Middle frontal gyrus (tissue), 1 donor: ENCODE measurements at regions not wholly inside any gene's neighbourhood (a gene's known extent, or its start where the extent isn't known, plus 50 kb on each side); places are given as distances from the start of the nearest gene placed in this dataset.

Source experiments
- DNase-seq: peaks from one replicate; pipeline ENCODE4 v3.0.0-alpha.2; 2015; ENCODE audit warnings: low spot score; ENCODE audit errors: extremely low spot score

DNA sequence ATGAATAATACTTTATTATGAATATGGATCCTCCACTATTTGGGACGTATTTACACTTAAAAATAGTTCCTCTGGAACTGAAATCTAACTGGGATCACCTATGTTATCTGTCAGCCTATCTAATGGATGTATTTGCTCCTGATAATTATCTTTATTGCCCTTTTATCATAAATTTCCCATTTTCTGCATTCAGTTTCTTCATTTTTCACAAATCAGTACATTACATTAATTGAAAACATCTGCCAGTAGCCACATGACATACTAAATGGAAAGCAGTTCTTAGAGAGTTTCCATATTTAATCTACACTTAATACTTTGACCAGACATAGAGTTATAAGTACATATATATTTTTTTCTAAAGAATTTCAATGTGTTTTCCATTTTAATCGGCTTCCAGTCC is 888.8 kb downstream of the SLITRK6 start:
- DNase-seq: no peak

DNA sequence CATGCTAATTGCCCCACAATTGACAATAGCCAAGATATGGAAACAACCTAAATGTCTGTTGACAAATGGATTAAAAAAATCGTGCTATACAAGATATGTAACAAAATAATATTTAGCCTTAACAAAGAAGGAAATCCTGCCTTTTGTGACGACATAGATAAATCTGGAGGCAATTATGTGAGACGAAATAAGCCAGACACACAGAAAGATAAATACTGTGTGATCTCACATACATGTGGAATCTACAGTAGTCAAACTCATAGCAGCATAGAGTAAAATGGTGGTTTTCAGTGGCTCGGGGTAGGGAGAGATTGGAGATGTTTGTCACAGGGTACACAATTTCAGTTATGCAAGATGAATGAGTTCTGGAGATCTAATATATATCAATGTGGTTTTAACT is 895.8 kb downstream of the SLITRK6 start:
- no peak for DNase-seq

DNA sequence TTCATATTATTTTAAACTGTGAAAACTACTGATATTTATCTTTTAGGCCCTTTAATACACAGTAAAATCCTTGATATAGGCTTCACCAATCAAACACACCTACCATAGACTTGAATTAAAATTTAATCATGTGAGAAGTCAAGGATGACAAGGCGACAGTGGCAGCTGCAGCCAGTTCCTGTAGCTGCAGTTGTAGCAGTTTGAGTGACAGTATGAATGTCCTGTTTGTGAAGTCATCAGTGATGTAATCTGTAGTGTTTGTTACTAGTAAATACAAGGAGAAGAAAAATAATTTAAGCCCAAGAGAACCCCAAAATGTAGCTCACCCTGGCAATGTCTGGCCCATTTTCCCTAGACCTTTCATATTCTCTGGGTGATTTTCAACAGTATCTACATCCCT is 897.0 kb downstream of the SLITRK6 start:
- no peak for DNase-seq

DNA sequence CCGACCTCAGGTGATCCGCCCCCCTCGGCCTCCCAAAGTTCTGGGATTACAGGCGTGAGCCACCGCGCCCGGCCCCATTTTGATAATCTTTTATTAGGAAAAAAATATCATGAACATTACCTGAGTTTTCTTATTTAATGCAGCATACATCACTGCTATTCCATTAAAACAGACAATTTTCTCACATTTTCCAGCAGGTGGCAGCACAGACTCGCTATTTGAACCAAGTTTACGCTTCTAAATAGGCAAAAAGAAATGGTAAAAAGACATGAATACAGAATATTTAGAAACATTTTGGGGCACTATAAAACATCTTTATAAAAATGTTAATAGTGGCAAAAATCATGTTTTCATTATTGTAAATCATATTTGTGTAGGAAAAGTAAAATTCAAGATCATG is 903.1 kb downstream of the SLITRK6 start:
- DNase-seq: peak; percentile 52

DNA sequence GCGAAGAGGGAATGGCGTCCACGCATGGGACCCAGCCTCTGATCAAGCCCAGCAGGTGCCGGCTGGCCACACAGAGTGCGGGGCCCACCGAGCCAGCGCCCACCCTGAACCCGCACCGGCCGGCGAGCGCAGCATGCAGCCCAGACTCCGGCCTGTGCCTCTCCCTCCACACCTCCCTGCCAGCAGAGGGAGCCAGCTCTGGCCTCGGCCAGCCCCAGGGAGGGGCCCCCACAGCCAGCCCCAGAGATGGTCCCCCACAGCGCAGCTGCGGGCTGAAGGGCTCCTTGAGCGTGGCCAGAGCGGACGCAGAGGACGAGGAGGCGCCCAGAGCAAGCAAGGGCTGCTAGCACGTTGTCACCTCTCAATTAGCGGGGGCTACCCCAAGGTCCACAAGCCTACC is 904.5 kb downstream of the SLITRK6 start:
- DNase-seq: no peak

DNA sequence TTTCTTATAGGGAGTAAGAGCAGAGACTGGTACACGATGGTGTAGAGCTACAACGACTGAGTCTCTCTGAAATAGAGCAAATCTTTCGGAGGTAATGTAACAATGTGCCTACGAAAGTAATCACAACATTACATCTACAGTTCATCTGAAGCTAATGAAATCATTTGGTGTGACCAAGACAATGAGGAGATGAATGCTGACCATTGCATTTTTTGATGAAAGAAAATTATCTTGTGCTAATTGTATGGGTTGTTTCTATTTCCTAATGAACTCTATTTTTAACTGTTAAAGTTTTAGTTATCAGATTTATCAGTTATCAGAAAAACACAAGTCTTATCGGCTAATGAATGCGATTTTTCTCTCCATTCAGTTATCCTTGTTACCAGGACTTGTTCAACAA is 913.4 kb downstream of the SLITRK6 start:
- DNase-seq: no peak

DNA sequence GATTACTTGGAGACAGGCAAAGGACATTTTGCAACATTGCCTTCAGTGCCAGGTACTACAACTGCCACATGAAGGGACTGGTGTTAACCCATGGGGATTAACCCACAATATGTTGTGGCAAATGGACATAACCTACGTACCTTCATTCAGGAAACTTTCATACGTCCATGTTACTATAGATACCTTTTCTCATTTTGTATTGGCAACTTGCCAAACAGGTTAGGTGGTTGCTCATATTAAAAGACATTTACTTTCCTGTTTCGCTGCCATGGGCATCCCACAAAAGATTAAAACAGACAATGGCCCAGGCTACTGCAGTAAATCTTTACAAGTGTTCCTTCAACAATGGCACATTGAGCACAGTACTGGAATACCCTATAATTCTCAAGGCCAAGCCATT is 925.3 kb downstream of the SLITRK6 start:
- no peak for DNase-seq

DNA sequence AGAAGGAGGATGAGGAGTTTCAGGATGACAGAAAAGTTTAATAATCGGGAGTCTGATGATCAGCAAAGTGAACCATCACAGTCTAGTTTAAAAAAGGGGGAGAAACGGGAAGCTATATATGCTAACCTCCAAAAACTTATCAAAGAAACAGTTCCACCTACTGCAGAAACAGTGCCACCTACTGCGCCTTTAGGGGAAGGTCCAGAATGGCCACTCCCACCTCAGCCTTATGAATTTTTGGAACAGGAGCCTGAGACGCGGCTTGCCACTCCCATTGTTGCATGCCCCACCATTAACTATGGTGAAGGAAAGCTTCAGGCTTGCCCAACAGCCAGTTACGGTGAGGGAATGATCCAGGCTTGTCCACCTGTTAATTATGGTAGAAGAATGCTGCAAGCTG is 929.0 kb downstream of the SLITRK6 start:
- no peak for DNase-seq

DNA sequence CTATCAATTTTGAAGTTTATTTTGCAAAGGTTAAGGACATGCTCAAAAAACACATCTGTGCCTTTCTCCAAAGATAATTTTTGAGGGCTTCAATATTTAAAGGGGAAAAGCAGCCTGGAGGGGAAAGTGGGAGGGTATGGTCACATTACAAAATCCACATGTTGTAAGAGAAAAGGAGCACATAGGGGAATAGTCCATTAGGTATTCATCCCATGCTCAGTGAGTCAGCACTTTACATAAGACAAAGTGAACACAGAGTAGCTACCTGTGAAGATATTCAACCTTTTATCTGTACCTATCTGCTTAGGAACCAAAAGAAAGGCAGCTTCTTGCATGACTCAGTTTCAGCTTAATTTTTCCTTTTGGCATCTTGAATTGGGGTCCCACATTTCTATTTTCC is 932.0 kb downstream of the SLITRK6 start:
- no peak for DNase-seq

DNA sequence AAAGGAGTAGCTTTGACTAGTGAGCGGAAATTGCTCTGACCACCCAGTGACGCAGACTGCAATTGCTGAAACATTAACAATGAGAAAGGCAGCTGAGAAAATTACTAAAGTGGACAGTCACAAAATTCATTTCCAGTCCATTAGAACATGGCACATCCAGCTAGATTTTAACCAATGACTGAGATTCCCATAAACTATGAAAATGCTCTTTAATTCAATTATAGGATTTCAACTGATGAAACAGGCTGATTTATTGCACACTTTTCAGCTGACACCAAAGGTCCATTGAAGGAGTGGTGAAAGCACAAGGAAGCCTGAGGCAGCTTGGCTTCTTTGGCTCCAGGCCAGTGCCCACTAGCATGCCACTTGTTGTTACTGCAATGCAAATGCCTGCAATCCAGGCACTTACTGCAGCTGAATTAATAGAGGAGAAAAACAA is 933.4 kb downstream of the SLITRK6 start:
- DNase-seq: no peak

DNA sequence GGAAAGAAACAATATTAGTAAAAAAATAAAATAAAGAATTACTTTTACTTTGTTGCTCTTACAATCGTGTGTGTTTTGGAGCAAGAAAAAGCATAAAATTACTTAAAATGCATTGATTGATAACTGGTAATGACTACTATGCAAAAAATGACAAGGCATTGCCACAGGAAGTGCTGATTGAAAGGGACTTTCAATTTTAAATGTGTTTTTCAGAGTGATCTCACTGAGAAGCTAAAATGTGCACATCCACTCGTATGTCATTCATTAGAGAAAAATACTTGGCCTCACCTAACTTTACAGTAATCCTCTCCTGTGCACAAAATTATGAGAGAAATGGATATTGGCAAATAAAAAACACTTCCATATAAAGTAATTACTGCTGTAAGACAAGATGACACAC is 934.9 kb downstream of the SLITRK6 start:
- DNase-seq: no peak

DNA sequence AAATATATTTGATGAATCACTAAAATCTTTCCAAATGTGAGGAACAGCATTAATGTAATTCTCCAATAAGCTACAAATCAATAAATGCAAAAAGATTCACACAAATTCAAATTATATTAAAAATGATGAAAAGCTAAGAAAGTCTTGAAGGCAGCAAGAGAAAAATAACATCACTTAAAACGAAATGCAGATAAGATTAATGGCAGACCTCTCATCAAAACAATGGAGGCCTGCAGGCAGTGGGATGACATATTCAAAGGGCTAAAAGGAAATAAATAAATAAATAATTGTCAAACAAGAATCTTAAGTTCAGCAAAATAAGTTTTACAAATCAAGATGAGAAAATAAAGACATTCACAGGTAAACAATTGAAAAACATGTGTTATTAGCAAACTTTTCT is 952.1 kb downstream of the SLITRK6 start:
- no peak for DNase-seq

DNA sequence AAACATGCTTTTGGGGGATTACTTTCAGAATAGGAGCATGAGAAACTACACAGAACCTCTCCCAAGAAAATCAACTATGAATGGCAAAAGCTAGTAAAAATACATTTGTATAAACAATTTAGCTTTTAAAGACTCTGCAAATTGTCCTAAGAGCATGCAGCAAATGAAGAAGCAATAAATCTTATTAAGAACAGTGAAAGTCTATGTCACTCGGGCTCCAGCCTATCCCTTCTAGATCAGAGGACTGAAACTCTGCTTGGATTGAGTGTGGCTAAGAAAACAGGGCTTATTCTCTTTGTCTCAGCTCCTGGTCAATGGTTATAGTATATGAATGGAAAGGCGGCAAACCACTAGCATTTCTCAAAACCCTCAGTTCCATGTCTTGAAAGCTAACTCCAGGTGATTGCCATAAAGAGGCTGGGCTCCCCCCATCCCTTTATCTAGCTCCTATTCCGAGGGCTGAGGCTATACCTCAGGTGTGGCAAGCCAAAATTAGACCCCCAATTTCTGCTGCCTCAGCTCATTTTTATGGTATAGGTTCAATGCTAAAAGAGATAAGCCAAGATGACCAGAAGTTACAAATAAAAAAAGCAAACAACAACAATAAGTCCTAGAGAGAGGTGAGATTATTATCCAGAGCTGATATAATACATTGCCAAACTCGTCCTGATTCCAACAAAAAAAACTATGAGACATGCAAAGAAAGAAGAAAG is 953.2 kb downstream of the SLITRK6 start:
- DNase-seq: no peak

DNA sequence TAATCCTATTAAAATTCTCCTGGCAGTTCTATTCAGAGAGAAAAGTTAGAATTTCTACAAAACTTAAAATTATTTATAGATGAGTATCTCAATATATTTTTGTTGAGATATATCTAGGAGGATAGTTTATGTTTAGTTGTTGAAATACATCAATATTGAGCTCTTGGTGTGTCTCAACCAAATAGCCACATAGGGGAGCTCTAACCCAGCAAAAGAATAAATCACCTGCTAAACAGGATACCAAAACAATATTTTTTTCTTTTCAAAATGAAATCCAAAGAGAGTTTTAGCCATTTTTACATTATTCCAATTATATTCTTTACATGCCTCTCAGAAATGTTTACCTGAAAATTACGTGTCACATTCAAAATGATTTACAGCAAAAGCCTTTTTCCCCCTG is 954.7 kb downstream of the SLITRK6 start:
- DNase-seq: no peak

DNA sequence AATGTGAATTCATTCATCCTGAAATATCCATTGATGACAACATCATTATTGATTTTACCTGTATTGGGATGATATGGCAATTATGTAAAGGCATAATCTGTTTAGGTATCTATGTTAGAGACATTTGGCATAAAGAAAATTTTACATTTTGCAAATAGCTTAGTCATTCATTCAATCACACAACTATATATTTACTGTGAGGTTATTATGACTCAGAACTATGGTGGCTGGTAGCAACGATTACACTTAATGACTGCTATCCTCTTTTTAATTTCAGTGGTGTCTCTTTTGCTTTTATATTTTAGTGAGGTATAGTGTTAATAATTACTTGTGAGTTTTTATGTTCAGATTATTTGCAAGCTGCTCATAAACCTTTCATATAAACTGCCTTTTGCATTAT is 955.9 kb downstream of the SLITRK6 start:
- no peak for DNase-seq

DNA sequence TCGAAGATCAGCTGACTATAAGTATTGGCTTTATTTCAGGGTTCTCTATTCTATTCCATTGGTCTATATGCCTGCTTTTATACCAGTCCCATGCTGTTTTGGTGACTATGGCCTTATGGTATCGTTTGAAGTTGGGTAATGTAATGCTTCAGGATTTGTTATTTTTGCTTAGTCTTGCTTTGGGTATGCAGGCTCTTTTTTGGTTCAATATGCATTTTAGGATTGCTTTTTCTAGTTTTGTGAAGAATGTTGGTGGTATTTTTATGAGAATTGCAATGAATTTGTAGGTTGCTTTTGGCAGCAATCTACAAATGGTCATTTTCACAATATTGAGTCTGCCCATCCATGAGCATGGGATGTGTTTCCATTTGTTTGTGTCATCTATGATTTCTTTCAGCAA is 951.9 kb upstream of the SLITRK1 start:
- DNase-seq: no peak

DNA sequence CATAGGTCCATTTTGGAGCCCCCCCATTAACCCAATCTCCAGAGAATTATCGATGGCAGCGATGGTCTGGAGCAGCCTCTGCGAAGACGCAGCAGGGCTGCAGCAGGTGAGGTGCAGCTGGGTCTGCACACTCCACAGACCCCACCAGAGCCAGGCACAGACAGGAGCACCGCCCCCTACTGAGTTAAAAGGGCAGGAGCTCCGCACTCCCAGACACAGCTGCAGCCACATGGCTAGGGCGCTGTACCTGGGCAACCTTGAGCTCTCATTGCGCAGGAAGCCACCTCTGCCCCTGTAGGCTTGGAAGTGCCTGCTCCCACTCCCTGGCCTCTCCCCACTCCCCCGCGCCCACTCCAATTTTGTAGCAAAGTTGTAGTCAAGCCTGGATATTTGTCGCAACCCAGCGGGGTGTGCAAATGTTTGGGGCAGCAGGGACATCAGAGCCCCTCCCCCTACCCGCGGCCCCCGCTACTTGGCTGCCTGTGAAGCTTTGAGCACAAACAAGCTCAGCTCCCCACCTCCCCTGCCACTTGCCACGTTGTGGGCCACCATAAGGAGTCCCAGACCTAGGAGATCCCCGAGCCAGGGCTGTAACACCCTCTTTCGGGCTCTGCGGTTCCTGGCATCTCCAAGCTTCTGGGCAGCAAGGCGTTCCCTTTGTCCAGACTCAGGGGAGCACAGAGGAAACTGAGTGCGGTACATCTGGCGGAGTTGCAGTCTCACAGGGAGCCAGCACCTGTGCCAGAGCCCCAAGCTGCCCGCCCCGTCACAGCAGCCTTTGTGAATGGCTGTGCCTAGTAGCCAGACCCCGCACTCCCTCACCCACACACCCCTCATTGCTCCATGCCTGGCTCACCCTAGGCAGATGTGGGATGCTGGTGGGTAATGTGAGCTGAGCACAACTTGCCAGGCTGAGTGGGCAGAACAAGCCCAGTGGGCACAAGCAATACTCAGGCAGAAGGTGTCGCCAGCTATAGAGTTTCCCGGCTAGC is 949.7 kb upstream of the SLITRK1 start:
- no peak for DNase-seq

DNA sequence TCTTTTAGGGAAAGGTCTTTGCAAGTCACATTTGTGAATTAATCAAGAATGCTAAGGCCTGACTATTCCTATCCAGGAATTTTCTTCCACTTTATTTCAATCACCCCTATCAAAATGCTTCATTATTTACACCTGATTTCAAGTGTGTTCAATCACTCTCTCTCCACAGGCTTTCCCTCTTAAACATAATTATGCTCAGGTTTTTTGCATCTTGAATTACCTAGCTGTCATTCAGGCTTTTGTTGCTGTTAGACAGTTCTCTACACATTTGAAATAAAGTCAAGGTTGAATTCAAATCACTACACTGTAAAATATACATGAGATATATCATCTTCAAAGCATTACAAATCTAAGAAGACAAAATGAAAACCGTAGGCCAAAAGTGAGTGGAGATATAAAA is 941.3 kb upstream of the SLITRK1 start:
- DNase-seq: no peak

DNA sequence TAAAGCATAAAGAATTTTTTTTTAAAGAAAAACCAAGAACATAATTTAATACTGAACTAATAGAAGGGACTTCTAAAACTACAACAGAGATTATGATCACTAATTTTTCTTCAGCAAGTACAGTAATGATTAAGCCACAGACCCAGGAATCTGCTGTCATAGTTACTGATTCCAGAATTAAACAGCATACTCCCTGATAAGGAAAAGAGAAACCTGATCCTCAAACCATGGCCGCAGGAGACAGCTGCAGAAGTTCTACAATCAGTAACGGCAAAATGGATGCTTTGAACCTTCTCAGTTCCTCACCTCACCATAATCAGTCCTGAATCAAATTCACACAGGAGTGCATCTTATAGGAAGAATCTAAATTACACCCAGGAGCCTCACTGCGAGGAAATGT is 939.0 kb upstream of the SLITRK1 start:
- no peak for DNase-seq

DNA sequence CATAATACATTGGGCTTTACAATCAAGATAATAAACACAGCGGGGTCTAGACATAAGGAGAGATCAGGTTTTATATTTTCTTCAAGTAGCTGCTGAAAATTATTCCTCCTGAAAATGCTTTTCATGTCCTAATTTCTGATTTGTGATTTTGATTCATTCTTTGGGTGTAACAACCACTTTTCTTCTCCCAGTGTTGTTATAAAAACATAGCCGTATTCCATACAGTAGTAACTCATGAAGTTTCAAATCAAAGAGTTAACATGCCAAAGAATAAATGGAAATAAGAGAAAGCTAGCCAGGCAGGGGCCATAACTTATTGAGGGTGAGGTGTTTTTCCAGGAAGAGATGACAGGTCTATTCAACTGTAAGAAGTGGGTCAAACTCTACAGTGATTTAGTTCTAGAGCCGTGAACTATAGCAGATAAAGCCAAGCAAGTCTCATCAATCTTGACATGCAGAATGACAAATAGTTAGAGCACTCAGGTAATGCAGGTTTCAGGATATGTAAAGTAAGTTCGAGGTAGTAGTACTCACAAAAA is 934.4 kb upstream of the SLITRK1 start:
- DNase-seq: no peak

DNA sequence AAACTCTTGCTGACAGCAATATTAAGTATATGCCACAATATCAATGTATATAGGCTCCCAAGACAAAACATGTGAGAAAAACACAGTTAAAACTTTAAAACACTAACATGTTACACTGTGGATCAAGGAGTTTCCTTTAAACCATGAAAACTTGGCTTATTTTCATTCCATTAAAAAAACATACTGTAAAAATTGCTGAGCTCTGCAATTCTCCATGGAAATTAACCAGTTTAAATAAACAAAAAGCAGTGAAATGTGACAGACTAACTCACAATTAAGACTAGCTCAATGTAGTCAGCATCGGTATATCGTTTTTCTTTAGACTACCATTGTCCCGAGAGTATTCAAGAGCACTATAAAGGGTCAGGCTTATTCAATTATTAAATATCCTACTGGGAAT is 930.5 kb upstream of the SLITRK1 start:
- no peak for DNase-seq

DNA sequence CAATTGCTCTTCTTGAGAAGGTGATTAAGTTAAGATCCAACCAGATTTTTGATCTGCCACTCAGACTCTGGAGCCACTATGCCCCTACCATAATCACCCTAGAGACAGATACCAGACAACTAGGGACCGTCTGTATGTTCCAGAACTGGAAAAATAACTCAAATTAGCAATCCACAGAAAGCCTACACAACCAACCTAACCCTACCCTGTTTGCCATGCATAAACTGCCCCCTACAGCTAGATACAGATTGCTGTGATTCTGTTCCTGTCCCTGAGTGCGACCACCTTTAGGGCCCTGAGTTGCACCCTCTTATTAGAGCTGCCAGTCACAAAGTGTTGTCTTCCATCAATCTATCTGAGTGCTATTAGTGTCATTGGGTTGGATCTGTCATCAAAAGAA is 929.8 kb upstream of the SLITRK1 start:
- DNase-seq: no peak
